Right lobe of liver (tissue), 4 donors: ENCODE measurements at regions not wholly inside any gene's neighbourhood (a gene's known extent, or its start where the extent isn't known, plus 50 kb on each side); places are given as distances from the start of the nearest gene placed in this dataset.

Experiments
- POLR2A ChIP-seq: fragments of 450-650 bp; IDR thresholded peaks from one replicate; pipeline ENCODE4 v1.6.1; 2017; ENCODE audit warnings: antibody characterized with exemption, mild to moderate bottlenecking
- TF ChIP-seq, protein P1 (sequence below), 4 donors: fragments of 200-600 bp in 3 of 4; fragments of 450-650 bp in 1 of 4; IDR thresholded peaks; one replicate each; pipeline versions ENCODE4 v1.5.1 to v1.8.0; 2016 to 2022; ENCODE audit warnings: antibody characterized with exemption in 4 of 4, mild to moderate bottlenecking in 2 of 4
- donor health status: DM: no; HTN: no; CAD: no.
- donor health status: DM: no; HTN: no; CAD: no.
- donor health status: DM: no; HTN: yes; CAD: no.

DNA sequence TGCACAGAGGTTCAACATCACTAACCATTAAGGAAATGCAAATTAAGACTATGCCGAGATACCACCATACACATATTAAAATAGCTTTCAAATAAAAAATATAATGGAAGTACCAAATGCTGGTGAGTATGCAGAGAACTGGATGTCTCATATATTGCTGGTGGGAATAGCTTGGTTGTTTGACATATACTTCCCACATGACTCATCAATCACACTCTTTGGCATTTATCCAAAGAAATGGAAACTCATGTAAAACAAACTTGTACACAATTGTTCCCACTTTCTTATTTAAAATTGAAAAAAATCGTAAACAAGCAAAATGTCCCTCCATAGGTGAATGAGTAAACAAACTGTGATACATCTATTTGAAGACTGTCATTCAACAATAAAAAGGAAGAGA, 982.6 kb upstream of the ATXN8OS start:
- TF ChIP-seq, protein P1, sequence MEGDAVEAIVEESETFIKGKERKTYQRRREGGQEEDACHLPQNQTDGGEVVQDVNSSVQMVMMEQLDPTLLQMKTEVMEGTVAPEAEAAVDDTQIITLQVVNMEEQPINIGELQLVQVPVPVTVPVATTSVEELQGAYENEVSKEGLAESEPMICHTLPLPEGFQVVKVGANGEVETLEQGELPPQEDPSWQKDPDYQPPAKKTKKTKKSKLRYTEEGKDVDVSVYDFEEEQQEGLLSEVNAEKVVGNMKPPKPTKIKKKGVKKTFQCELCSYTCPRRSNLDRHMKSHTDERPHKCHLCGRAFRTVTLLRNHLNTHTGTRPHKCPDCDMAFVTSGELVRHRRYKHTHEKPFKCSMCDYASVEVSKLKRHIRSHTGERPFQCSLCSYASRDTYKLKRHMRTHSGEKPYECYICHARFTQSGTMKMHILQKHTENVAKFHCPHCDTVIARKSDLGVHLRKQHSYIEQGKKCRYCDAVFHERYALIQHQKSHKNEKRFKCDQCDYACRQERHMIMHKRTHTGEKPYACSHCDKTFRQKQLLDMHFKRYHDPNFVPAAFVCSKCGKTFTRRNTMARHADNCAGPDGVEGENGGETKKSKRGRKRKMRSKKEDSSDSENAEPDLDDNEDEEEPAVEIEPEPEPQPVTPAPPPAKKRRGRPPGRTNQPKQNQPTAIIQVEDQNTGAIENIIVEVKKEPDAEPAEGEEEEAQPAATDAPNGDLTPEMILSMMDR (IDR thresholded peaks at IDR 0.05), result no peak
- no peak for TF ChIP-seq POLR2A
